Testis (tissue), 2 donors: ENCODE measurements at regions not wholly inside any gene's neighbourhood (a gene's known extent, or its start where the extent isn't known, plus 50 kb on each side); places are given as distances from the start of the nearest gene placed in this dataset.

ENCODE experiments used
- DNase-seq: peaks from one replicate; pipeline ENCODE4 v3.0.0-alpha.2; 2019
- H3K27ac ChIP-seq, 2 donors: fragments of 200-600 bp; sonication (generic); one replicate each; pipeline ENCODE4 v1.5.1; 2019
- H3K27me3 ChIP-seq: fragments of 200-600 bp; sonication (generic); one replicate; pipeline ENCODE4 v1.5.1; 2019
- H3K36me3 ChIP-seq: fragments of 200-600 bp; sonication (generic); one replicate; pipeline ENCODE4 v1.5.1; 2017; ENCODE audit warnings: low read depth; ENCODE audit errors: missing control alignments
- H3K4me1 ChIP-seq: fragments of 200-600 bp; sonication (generic); one replicate; pipeline ENCODE4 v1.5.1; 2019
- H3K4me3 ChIP-seq, 2 donors: fragments of 200-600 bp; sonication (generic); one replicate each; pipeline ENCODE4 v1.5.1; 2017 to 2019
- H3K9me3 ChIP-seq: fragments of 200-600 bp; sonication (generic); one replicate; pipeline ENCODE4 v1.5.1; 2017
- POLR2A ChIP-seq: fragments of 450-650 bp; IDR thresholded peaks from one replicate; pipeline ENCODE4 v1.6.1; 2017; ENCODE audit warnings: antibody characterized with exemption, mild to moderate bottlenecking, moderate library complexity
- WGBS, 2 donors: methylation state at CpG; one replicate each; pipeline ENCODE4 v1.1.5; 2018; 5-methylcytosine and 5-hydroxymethylcytosine counted together
- intact Hi-C: fragments of 100-400 bp; cut with DNase I; formaldehyde crosslinking; loops from one replicate; pipeline ENCODE4 v1.15.1; 2023; ENCODE audit warnings: low total_unique reads
- TF ChIP-seq, protein P1 (sequence below), 3 experiments: fragments of 450-650 bp in 2 of 3; fragments of 200-600 bp in 1 of 3; sonication (generic) in 1 of 3; IDR thresholded peaks; one replicate each; pipeline ENCODE4 v1.5.1; 2016 to 2019; ENCODE audit warnings: antibody characterized with exemption in 3 of 3, mild to moderate bottlenecking in 2 of 3, moderate library complexity in 1 of 3

- Histone ChIP-seq H3K27ac (no peak overlapping the region), H3K9me3 (no peaks in the 10 kb centered on the region), H3K36me3 (no peaks in the 10 kb centered on the region), H3K27me3 (no peaks in the 10 kb centered on the region), H3K4me3 (no peak overlapping the region), H3K4me1 (no peaks in the 10 kb centered on the region)
- TF ChIP-seq, protein P1, sequence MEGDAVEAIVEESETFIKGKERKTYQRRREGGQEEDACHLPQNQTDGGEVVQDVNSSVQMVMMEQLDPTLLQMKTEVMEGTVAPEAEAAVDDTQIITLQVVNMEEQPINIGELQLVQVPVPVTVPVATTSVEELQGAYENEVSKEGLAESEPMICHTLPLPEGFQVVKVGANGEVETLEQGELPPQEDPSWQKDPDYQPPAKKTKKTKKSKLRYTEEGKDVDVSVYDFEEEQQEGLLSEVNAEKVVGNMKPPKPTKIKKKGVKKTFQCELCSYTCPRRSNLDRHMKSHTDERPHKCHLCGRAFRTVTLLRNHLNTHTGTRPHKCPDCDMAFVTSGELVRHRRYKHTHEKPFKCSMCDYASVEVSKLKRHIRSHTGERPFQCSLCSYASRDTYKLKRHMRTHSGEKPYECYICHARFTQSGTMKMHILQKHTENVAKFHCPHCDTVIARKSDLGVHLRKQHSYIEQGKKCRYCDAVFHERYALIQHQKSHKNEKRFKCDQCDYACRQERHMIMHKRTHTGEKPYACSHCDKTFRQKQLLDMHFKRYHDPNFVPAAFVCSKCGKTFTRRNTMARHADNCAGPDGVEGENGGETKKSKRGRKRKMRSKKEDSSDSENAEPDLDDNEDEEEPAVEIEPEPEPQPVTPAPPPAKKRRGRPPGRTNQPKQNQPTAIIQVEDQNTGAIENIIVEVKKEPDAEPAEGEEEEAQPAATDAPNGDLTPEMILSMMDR (IDR thresholded peaks at IDR 0.05) = no peak
- no peak for TF ChIP-seq POLR2A
- no peak for DNase-seq
- intact Hi-C loops = no loop called here
- WGBS, 2 donors = 92 to 95% methylated on average over 7 of the region's 7 CpGs
Observed at GRCh38 chr1:234936612-234937389, 191.8 kb downstream of the TOMM20 start.

- Histone ChIP-seq H3K4me3 (no peak overlapping the region), H3K27ac (no peak overlapping the region), H3K36me3 (no peaks in the 10 kb centered on the region), H3K4me1 (no peaks in the 10 kb centered on the region), H3K27me3 (no peaks in the 10 kb centered on the region), H3K9me3 (no peaks in the 10 kb centered on the region)
- WGBS, 2 donors = 87 to 88% methylated on average over 7 of the region's 7 CpGs
- intact Hi-C loops = no loop called here
- peak; percentile 19 for DNase-seq
- TF ChIP-seq POLR2A = no peak
- TF ChIP-seq, protein P1 (IDR thresholded peaks at IDR 0.05) = no peak
Observed at GRCh38 chr1:234934611-234935033, 194.0 kb downstream of the TOMM20 start.

GRCh38 chr1:234933475-234933874 is 195.2 kb downstream of the TOMM20 start:
- Histone ChIP-seq H3K4me3 (no peak overlapping the region), H3K36me3 (no peaks in the 10 kb centered on the region), H3K27ac (no peak overlapping the region), H3K4me1 (no peaks in the 10 kb centered on the region), H3K27me3 (no peaks in the 10 kb centered on the region), H3K9me3 (no peaks in the 10 kb centered on the region)
- peak; percentile 18 for DNase-seq
- intact Hi-C loops = no loop called here
- 45 to 46% methylated on average over 2 of the region's 2 CpGs for WGBS, 2 donors
- TF ChIP-seq POLR2A = no peak
- TF ChIP-seq, protein P1 (IDR thresholded peaks at IDR 0.05) = no peak

- H3K27me3 ChIP-seq = no peaks in the 10 kb centered on the region
- no peak for TF ChIP-seq POLR2A
- TF ChIP-seq, protein P1 (IDR thresholded peaks at IDR 0.05) = no peak
- intact Hi-C loops = no loop called here
- no peak overlapping the region for H3K27ac ChIP-seq
- no peak overlapping the region for H3K4me3 ChIP-seq
- WGBS, 2 donors = 88 to 90% methylated on average over 15 of the region's 15 CpGs
- H3K9me3 ChIP-seq = no peaks in the 10 kb centered on the region
- no peak for DNase-seq
- H3K4me1 ChIP-seq = no peaks in the 10 kb centered on the region
- no peaks in the 10 kb centered on the region for H3K36me3 ChIP-seq
Observed at GRCh38 chr1:234932511-234933430, 195.9 kb downstream of the TOMM20 start.
